22Rv1 (cell line): ENCODE measurements at regions not wholly inside any gene's neighbourhood (a gene's known extent, or its start where the extent isn't known, plus 50 kb on each side); places are given as distances from the start of the nearest gene placed in this dataset.

Experiments used
- CTCF ChIP-seq: fragments of 450-650 bp; IDR thresholded peaks from 2 replicates; pipeline ENCODE4 v1.5.1; 2017; ENCODE audit warnings: mild to moderate bottlenecking
- ZFX ChIP-seq: fragments of 450-650 bp; IDR thresholded peaks from 2 replicates; pipeline ENCODE4 v1.6.1; 2017; ENCODE audit warnings: antibody characterized with exemption, borderline replicate concordance

GRCh38 chr2:150732491-150732890 lies 245.0 kb upstream of the RND3 start:
- TF ChIP-seq CTCF (no peak), ZFX (no peak)
